ENCODE measurements at regions not wholly inside any gene's neighbourhood (a gene's known extent, or its start where the extent isn't known, plus 50 kb on each side); places are given as distances from the start of the nearest gene placed in this dataset.

DNA sequence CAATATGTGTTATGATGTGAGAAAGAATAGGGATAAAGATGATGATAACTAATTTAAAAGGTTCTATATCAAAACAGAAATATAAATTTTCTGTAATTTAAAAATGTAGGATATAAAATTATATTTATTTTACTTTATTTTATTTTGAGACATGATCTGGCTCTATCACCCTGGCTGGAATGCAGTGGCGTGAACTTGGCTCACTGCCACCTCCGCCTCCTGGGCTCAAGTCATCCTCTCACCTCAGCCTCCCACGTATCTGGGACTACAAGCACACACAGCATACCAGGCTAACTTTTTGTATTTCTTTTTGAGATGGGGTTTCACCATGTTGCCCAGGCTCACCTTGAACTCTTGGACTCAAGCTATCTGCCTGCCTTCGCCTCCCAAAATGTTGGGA, 214.9 kb upstream of the SLITRK1 start:
- Histone ChIP-seq H3K4me3 (no peak overlapping the region), H3K27ac (no peak overlapping the region), H3K4me2 (no peak overlapping the region), H3K79me2 (ENCODE audit: low read depth) (no peaks in the 10 kb centered on the region), H3K27me3 (ENCODE audit: insufficient read depth, low read depth) (no peaks in the 10 kb centered on the region), H3K36me3 (ENCODE audit: low read depth) (no peaks in the 10 kb centered on the region), H3K9me2 (ENCODE audit: insufficient read depth) (no peaks in the 10 kb centered on the region), H3F3A (ENCODE audit: insufficient read depth, low read depth) (no peaks in the 10 kb centered on the region), H3K4me1 (replicated peaks; ENCODE audit: insufficient read depth) (no peaks in the 10 kb centered on the region), H2AFZ (no peak overlapping the region), H4K20me1 (ENCODE audit: insufficient read depth) (no peaks in the 10 kb centered on the region), H3K9me3 (ENCODE audit: insufficient read depth, low read depth) (no peaks in the 10 kb centered on the region)
- no peak for DNase-seq
- CTCF ChIA-PET, result no interaction called here
- intact Hi-C loops (cut with micrococcal nuclease; ENCODE audit: unreplicated experiment), result no loop called here
- no peak for TF ChIP-seq CTCF (conservative IDR thresholded peaks at IDR 0.05)
- TF ChIP-seq EZH2 (IDR thresholded peaks at IDR 0.05; ENCODE audit: low read depth), result no peak
- no TSS peak for BruUV-seq (replicated peaks)
- POLR2A ChIA-PET (ENCODE audit: unreplicated experiment), result no interaction called here

DNA sequence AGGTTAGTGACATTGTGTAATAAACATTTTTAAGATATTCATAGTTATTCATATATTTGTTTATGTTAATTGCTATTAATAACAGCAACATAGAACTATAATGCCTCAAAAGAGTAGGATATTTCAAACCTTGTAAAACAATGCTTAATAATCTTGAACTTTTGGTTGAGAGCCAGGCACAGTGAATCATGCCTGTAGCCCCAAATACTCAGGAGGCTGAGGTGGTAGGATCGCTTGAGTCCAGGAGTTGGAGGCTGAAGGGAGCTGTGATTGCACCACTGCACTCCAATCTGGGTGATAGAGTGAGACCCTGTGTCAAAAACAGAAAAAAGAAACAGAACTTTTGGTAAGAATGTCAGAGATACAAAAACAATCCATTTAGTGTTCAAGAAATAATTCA, 213.9 kb upstream of the SLITRK1 start:
- Histone ChIP-seq H3K9me2 (ENCODE audit: insufficient read depth) (no peaks in the 10 kb centered on the region), H3K36me3 (ENCODE audit: low read depth) (no peaks in the 10 kb centered on the region), H3K4me3 (no peak overlapping the region), H4K20me1 (ENCODE audit: insufficient read depth) (no peaks in the 10 kb centered on the region), H3K27me3 (ENCODE audit: insufficient read depth, low read depth) (no peaks in the 10 kb centered on the region), H3K4me2 (no peak overlapping the region), H2AFZ (no peak overlapping the region), H3K27ac (no peak overlapping the region), H3K9me3 (ENCODE audit: insufficient read depth, low read depth) (no peaks in the 10 kb centered on the region), H3K4me1 (replicated peaks; ENCODE audit: insufficient read depth) (no peaks in the 10 kb centered on the region), H3K79me2 (ENCODE audit: low read depth) (no peaks in the 10 kb centered on the region), H3F3A (ENCODE audit: insufficient read depth, low read depth) (no peaks in the 10 kb centered on the region)
- TF ChIP-seq CTCF (conservative IDR thresholded peaks at IDR 0.05) (no peak), EZH2 (IDR thresholded peaks at IDR 0.05; ENCODE audit: low read depth) (no peak)
- DNase-seq, result no peak
- CTCF ChIA-PET, result no interaction called here
- BruUV-seq (replicated peaks), result no TSS peak
- intact Hi-C loops (cut with micrococcal nuclease; ENCODE audit: unreplicated experiment), result no loop called here
- POLR2A ChIA-PET (ENCODE audit: unreplicated experiment), result no interaction called here

GRCh38 chr13:84088996-84089395, 206.7 kb upstream of the SLITRK1 start:
- no peak overlapping the region for H3K27ac ChIP-seq
- H3F3A ChIP-seq (ENCODE audit: insufficient read depth, low read depth), result no peaks in the 10 kb centered on the region
- no peaks in the 10 kb centered on the region for H3K4me1 ChIP-seq (replicated peaks; ENCODE audit: insufficient read depth)
- no peaks in the 10 kb centered on the region for H3K27me3 ChIP-seq (ENCODE audit: insufficient read depth, low read depth)
- BruUV-seq (replicated peaks), result no TSS peak
- H3K4me3 ChIP-seq, result no peak overlapping the region
- POLR2A ChIA-PET (ENCODE audit: unreplicated experiment), result no interaction called here
- H4K20me1 ChIP-seq (ENCODE audit: insufficient read depth), result no peaks in the 10 kb centered on the region
- no peak for DNase-seq
- H3K9me2 ChIP-seq (ENCODE audit: insufficient read depth), result no peaks in the 10 kb centered on the region
- no peak overlapping the region for H2AFZ ChIP-seq
- intact Hi-C loops (cut with micrococcal nuclease; ENCODE audit: unreplicated experiment), result no loop called here
- CTCF ChIA-PET, result no interaction called here
- no peaks in the 10 kb centered on the region for H3K36me3 ChIP-seq (ENCODE audit: low read depth)
- H3K4me2 ChIP-seq, result no peak overlapping the region
- H3K9me3 ChIP-seq (ENCODE audit: insufficient read depth, low read depth), result no peaks in the 10 kb centered on the region
- no peaks in the 10 kb centered on the region for H3K79me2 ChIP-seq (ENCODE audit: low read depth)
- TF ChIP-seq CTCF (conservative IDR thresholded peaks at IDR 0.05) (no peak), EZH2 (IDR thresholded peaks at IDR 0.05; ENCODE audit: low read depth) (no peak)

Measured in PC-9 (cell line).